GM06990 (cell line): ENCODE measurements at regions not wholly inside any gene's neighbourhood (a gene's known extent, or its start where the extent isn't known, plus 50 kb on each side); places are given as distances from the start of the nearest gene placed in this dataset.

Experiments
- DNase-seq: peaks from one replicate; pipeline ENCODE4 v3.0.0-alpha.2; 2011; ENCODE audit not compliant: insufficient read length; ENCODE audit errors: extremely low read depth
- H3K27me3 ChIP-seq: replicated peaks from 2 replicates; pipeline ENCODE4 v1.6.0; 2011; ENCODE audit warnings: low read length; ENCODE audit not compliant: control insufficient read depth, insufficient read depth
- H3K36me3 ChIP-seq: 2 replicates; pipeline ENCODE4 v1.5.1; 2011; ENCODE audit warnings: low read length; ENCODE audit not compliant: control insufficient read depth, insufficient read depth
- H3K4me3 ChIP-seq: replicated peaks from 2 replicates; pipeline ENCODE4 v1.5.1; 2011; ENCODE audit warnings: low read depth, mild to moderate bottlenecking, control low read depth, low read length
- CTCF ChIP-seq: IDR thresholded peaks from 2 replicates; pipeline ENCODE4 v1.5.1; 2011; ENCODE audit warnings: low read length, control low read depth, mild to moderate bottlenecking, inconsistent platforms; ENCODE audit not compliant: insufficient read depth, poor library complexity, severe bottlenecking

- Histone ChIP-seq H3K27me3 (no peaks in the 10 kb centered on the region), H3K36me3 (no peaks in the 10 kb centered on the region), H3K4me3 (no peak overlapping the region)
- no peak for TF ChIP-seq CTCF
- no peak for DNase-seq
These were observed 247.5 kb upstream of the PREP start for GRCh38 chr6:105650347-105650746.

- H3K27me3 ChIP-seq: no peaks in the 10 kb centered on the region
- TF ChIP-seq CTCF: no peak
- H3K4me3 ChIP-seq: no peak overlapping the region
- H3K36me3 ChIP-seq: no peaks in the 10 kb centered on the region
- peak; percentile 52 for DNase-seq
These were observed 246.3 kb upstream of the PREP start for GRCh38 chr6:105649192-105649591.

DNA sequence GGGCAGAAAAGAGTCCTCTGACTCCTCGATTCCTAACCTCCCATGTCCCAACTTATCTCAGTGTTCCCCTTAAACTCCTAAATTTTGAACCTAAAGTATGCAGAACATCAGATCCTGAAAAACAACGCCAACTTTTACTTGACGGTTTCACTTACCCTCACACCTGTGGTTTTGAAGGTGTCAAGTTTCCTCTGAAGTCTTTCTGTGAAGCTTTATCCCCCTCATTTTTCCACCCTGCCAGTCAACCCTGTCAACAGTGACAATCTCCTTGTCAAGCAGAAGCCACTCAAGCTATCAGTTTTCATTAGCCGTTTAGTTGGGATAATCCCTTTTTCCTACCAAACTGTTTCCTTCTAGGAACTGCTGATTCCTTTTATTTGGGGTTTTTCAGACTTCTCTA is 245.4 kb upstream of the PREP start:
- H3K27me3 ChIP-seq: no peaks in the 10 kb centered on the region
- H3K36me3 ChIP-seq: no peaks in the 10 kb centered on the region
- DNase-seq: no peak
- no peak overlapping the region for H3K4me3 ChIP-seq
- no peak for TF ChIP-seq CTCF

GRCh38 chr6:105646391-105646867 is 243.5 kb upstream of the PREP start:
- no peaks in the 10 kb centered on the region for H3K36me3 ChIP-seq
- no peaks in the 10 kb centered on the region for H3K27me3 ChIP-seq
- H3K4me3 ChIP-seq: no peak overlapping the region
- peak; percentile 81 for DNase-seq
- TF ChIP-seq CTCF: no peak

DNA sequence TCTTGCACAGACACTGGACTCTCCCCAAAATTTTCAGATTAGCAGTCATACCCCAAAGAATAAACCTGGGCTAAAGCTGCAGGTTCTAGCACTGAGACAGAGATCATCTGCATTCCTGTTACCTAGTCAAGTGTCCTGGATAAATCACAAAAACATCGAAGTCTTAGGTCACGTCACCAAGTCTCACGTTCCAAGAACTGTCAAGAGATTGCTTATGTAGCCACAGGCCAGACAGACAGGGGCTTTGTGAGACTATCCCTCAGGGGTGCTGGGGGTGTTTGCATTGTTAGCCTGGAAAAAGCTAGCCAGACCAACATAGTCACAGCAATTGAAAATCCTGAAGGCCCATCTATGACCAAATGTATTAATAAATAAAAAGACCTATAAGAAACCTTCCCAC is 243.1 kb upstream of the PREP start:
- no peak overlapping the region for H3K4me3 ChIP-seq
- no peak for TF ChIP-seq CTCF
- no peaks in the 10 kb centered on the region for H3K27me3 ChIP-seq
- DNase-seq: no peak
- no peaks in the 10 kb centered on the region for H3K36me3 ChIP-seq

GRCh38 chr6:105645156-105645555 is 242.3 kb upstream of the PREP start:
- Histone ChIP-seq H3K36me3 (no peaks in the 10 kb centered on the region), H3K4me3 (no peak overlapping the region), H3K27me3 (no peaks in the 10 kb centered on the region)
- DNase-seq: no peak
- no peak for TF ChIP-seq CTCF
